ENCODE measurements at regions not wholly inside any gene's neighbourhood (a gene's known extent, or its start where the extent isn't known, plus 50 kb on each side); places are given as distances from the start of the nearest gene placed in this dataset.
"Not testable (repeated sequence)": the region's sequence is repeated elsewhere in the genome, so short reads cannot be mapped to it uniquely, and the experiment has no call there.

- H3K4me3 Mint-ChIP-seq (ENCODE audit: unreplicated experiment), result no peak overlapping the region
- no peak overlapping the region for H3K27ac Mint-ChIP-seq (ENCODE audit: unreplicated experiment)
- no peak for TF ChIP-seq CTCF (IDR thresholded peaks at IDR 0.05)
- H3K36me3 Mint-ChIP-seq (ENCODE audit: low read depth), result no peaks in the 10 kb centered on the region
- H3K9me3 Mint-ChIP-seq (ENCODE audit: low read depth), result no peaks in the 10 kb centered on the region
- no peak for DNase-seq (ENCODE audit: low spot score)
- no peaks in the 10 kb centered on the region for H3K4me1 Mint-ChIP-seq (ENCODE audit: low read depth)
- peaks cover 5% of the 10 kb centered on the region for H3K27me3 Mint-ChIP-seq (ENCODE audit: low read depth)
Observed at GRCh38 chr5:118301696-118302095, 686.7 kb downstream of the DTWD2 start.

DNA sequence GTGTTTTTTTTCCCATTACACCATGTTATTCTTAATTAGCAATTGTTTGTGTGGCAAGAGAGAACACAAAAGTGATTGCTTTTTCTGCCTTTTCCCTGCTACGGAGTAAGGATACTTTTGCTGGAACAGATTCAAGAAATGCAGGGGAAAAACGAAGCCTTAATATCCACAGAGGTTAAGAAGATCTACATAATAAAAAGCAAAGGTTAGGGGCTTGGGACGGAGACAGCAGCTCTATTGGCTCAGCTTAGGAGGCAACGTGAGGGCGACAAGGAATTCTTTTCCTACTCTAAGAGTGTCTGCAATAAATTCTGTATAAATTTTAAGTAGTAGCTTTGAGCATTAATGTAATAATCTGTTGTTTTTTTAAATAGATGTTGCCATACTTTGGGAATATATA lies 693.3 kb downstream of the DTWD2 start:
- Mint-ChIP-seq H3K4me3 (ENCODE audit: unreplicated experiment) (no peak overlapping the region), H3K9me3 (ENCODE audit: low read depth) (no peaks in the 10 kb centered on the region)
- no peak for TF ChIP-seq CTCF (IDR thresholded peaks at IDR 0.05)

GRCh38 chr5:118293378-118293777 lies 695.0 kb downstream of the DTWD2 start:
- Mint-ChIP-seq H3K27ac (ENCODE audit: unreplicated experiment) (no peak overlapping the region), H3K27me3 (ENCODE audit: low read depth) (peaks cover 6% of the 10 kb centered on the region), H3K36me3 (ENCODE audit: low read depth) (no peaks in the 10 kb centered on the region), H3K9me3 (ENCODE audit: low read depth) (no peaks in the 10 kb centered on the region), H3K4me1 (ENCODE audit: low read depth) (no peaks in the 10 kb centered on the region), H3K4me3 (ENCODE audit: unreplicated experiment) (no peak overlapping the region)
- no peak for DNase-seq (ENCODE audit: low spot score)
- TF ChIP-seq CTCF (IDR thresholded peaks at IDR 0.05), result no peak

More for the DNA sequence above, 693.3 kb downstream of the DTWD2 start:
- Mint-ChIP-seq H3K36me3 (ENCODE audit: low read depth) (no peaks in the 10 kb centered on the region), H3K27ac (ENCODE audit: unreplicated experiment) (no peak overlapping the region), H3K27me3 (ENCODE audit: low read depth) (peaks cover 8% of the 10 kb centered on the region), H3K4me1 (ENCODE audit: low read depth) (no peaks in the 10 kb centered on the region)
- DNase-seq (ENCODE audit: low spot score), result no peak

GRCh38 chr5:118290204-118290603 lies 698.1 kb downstream of the DTWD2 start:
- H3K27me3 Mint-ChIP-seq (ENCODE audit: low read depth), result peaks cover 2% of the 10 kb centered on the region
- H3K36me3 Mint-ChIP-seq (ENCODE audit: low read depth), result no peaks in the 10 kb centered on the region
- TF ChIP-seq CTCF (IDR thresholded peaks at IDR 0.05), result no peak
- no peak overlapping the region for H3K27ac Mint-ChIP-seq (ENCODE audit: unreplicated experiment)
- H3K4me1 Mint-ChIP-seq (ENCODE audit: low read depth), result no peaks in the 10 kb centered on the region
- DNase-seq (ENCODE audit: low spot score), result no peak
- no peak overlapping the region for H3K4me3 Mint-ChIP-seq (ENCODE audit: unreplicated experiment)
- no peaks in the 10 kb centered on the region for H3K9me3 Mint-ChIP-seq (ENCODE audit: low read depth)

- H3K27me3 Mint-ChIP-seq (ENCODE audit: low read depth); DNase-seq (ENCODE audit: low spot score); H3K4me3 Mint-ChIP-seq (ENCODE audit: unreplicated experiment); H3K36me3 Mint-ChIP-seq (ENCODE audit: low read depth); H3K9me3 Mint-ChIP-seq (ENCODE audit: low read depth); H3K4me1 Mint-ChIP-seq (ENCODE audit: low read depth); H3K27ac Mint-ChIP-seq (ENCODE audit: unreplicated experiment): not testable (repeated sequence)
Observed at GRCh38 chr5:118284230-118284629, 704.1 kb downstream of the DTWD2 start.

DNA sequence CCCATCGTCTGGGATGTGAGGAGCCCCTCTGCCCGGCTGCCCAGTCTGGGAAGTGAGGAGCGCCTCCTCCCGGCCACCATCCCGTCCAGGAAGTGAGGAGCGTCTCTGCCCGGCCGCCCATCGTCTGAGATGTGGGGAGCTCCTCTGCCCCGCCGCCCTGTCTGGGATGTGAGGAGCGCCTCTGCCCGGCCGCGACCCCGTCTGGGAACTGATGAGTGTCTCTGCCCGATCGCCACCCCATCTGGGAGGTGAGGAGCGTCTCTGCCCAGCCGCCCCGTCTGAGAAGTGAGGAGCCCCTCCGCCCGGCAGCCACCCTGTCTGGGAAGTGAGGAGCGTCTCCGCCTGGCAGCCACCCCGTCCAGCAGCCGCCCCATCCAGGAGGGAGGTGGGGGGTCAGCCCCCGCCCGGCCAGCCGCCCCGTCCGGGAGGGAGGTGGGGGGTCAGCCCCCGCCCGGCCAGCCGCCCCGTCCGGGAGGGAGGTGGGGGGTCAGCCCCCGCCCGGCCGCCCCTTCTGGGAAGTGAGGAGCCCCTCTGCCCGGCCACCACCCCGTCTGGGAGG lies 705.8 kb downstream of the DTWD2 start:
- not testable (repeated sequence) for H3K27ac Mint-ChIP-seq (ENCODE audit: unreplicated experiment); H3K9me3 Mint-ChIP-seq (ENCODE audit: low read depth); DNase-seq (ENCODE audit: low spot score); H3K36me3 Mint-ChIP-seq (ENCODE audit: low read depth); H3K4me1 Mint-ChIP-seq (ENCODE audit: low read depth); H3K27me3 Mint-ChIP-seq (ENCODE audit: low read depth); H3K4me3 Mint-ChIP-seq (ENCODE audit: unreplicated experiment)
